ENCODE measurements at regions not wholly inside any gene's neighbourhood (a gene's known extent, or its start where the extent isn't known, plus 50 kb on each side); places are given as distances from the start of the nearest gene placed in this dataset.

GRCh38 chr10:128969551-128969950, 497.5 kb upstream of the MGMT start:
- Histone ChIP-seq H3K9ac (ENCODE audit: low read length) (no peak overlapping the region), H3K27me3 (ENCODE audit: low read length) (0 out of 2 replicates have a peak, but pooled peaks cover 4% of the 10 kb centered on the region), H3K4me3 (ENCODE audit: low read length) (no peak overlapping the region), H3K27ac (ENCODE audit: low read length) (no peak overlapping the region), H3K9me3 (ENCODE audit: low read length) (no peaks in the 10 kb centered on the region), H3F3A (ENCODE audit: low read length, unreplicated experiment) (no peaks in the 10 kb centered on the region), H3K36me3 (ENCODE audit: low read depth, low read length) (no peaks in the 10 kb centered on the region), H3K4me2 (ENCODE audit: low read length) (no peak overlapping the region), H4K20me1 (ENCODE audit: low read length) (no peaks in the 10 kb centered on the region), H3K9me2 (replicated peaks; ENCODE audit: low read length) (no peaks in the 10 kb centered on the region), H2AFZ (ENCODE audit: low read length) (no peak overlapping the region), H3K79me2 (ENCODE audit: low read length) (no peaks in the 10 kb centered on the region), H3K4me1 (ENCODE audit: insufficient read depth, low read length) (no peaks in the 10 kb centered on the region)
- POLR2A ChIA-PET (ENCODE audit: unreplicated experiment): no interaction called here
- intact Hi-C loops (cut with micrococcal nuclease): no loop called here
- TF ChIP-seq EZH2phosphoT487 (IDR thresholded peaks at IDR 0.05; ENCODE audit: borderline replicate concordance, low read length) (no peak), EZH2 (IDR thresholded peaks at IDR 0.05; ENCODE audit: low read length, unreplicated experiment) (no peak), CTCF (conservative IDR thresholded peaks at IDR 0.05; ENCODE audit: low read depth, low read length) (no peak)
- DNase-seq (no peak), ATAC-seq (no peak)
- CTCF ChIA-PET: no interaction called here
- BruUV-seq (replicated peaks): no TSS peak

DNA sequence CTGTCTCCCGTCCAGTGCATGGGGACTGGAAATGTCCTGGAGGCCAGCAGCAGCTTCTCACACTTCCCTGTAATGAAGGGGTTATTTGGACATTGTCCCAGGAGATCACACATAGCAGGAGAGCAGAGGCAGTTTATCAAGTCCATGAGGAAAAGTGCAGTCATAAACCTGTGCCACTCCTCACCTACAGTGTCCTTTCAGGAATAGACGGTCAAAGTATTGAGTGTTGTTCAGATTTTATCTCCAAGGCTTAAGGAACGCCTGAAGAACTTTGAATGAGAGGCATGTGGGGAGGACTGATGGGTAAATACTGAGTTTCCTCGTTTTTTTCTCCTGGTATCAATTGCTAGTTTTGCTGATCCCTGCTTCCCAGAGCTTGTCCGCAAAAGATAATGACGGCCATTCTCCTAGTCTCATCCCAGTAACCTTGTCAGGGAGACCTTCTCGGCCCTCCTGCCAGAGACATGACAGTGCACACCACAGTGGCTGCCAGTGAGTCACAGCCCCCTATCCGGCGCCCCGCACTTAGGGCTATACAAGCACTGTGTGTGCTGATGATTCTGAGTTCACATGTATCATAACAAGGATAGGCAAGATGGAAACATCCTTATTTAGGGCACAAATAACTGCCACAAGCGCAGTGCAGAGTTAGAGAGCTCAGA, 495.5 kb upstream of the MGMT start:
- Histone ChIP-seq H3K79me2 (ENCODE audit: low read length) (no peaks in the 10 kb centered on the region), H3K9me3 (ENCODE audit: low read length) (no peaks in the 10 kb centered on the region), H3K4me1 (ENCODE audit: insufficient read depth, low read length) (no peaks in the 10 kb centered on the region), H3F3A (ENCODE audit: low read length, unreplicated experiment) (no peaks in the 10 kb centered on the region), H3K4me2 (ENCODE audit: low read length) (no peak overlapping the region), H3K9me2 (replicated peaks; ENCODE audit: low read length) (no peaks in the 10 kb centered on the region), H2AFZ (ENCODE audit: low read length) (no peak overlapping the region), H3K27me3 (ENCODE audit: low read length) (0 out of 2 replicates have a peak, but pooled peaks cover 4% of the 10 kb centered on the region), H3K4me3 (ENCODE audit: low read length) (no peak overlapping the region), H3K36me3 (ENCODE audit: low read depth, low read length) (no peaks in the 10 kb centered on the region), H3K9ac (ENCODE audit: low read length) (no peak overlapping the region), H3K27ac (ENCODE audit: low read length) (no peak overlapping the region), H4K20me1 (ENCODE audit: low read length) (no peaks in the 10 kb centered on the region)
- TF ChIP-seq EZH2 (IDR thresholded peaks at IDR 0.05; ENCODE audit: low read length, unreplicated experiment): no peak
- TF ChIP-seq CTCF (conservative IDR thresholded peaks at IDR 0.05; ENCODE audit: low read depth, low read length): no peak
- TF ChIP-seq EZH2phosphoT487 (IDR thresholded peaks at IDR 0.05; ENCODE audit: borderline replicate concordance, low read length): no peak
- intact Hi-C loops (cut with micrococcal nuclease): no loop called here
- ChIA-PET CTCF (no interaction called here), POLR2A (ENCODE audit: unreplicated experiment) (no interaction called here)
- ATAC-seq (no peak), DNase-seq (no peak)
- no TSS peak for BruUV-seq (replicated peaks)

DNA sequence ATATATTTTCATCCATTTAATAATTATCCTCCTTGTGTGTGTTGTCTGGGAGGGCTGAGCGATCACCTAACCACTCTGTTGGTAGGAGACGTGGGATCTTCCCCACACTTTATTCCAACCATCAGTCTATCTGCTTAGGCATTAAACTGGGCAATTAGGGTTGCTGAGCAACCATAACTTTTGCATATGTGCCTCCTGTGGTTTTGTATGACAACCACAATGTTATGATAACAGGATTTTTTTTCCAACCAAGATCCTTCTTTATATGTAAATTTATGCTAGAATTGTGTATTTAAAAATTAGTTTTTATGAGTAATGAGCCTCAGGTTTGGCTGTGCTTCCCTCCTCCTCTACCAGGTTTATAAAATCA, 495.0 kb upstream of the MGMT start:
- H3K9me2 ChIP-seq (replicated peaks; ENCODE audit: low read length): no peaks in the 10 kb centered on the region
- BruUV-seq (replicated peaks): no TSS peak
- no peaks in the 10 kb centered on the region for H3K36me3 ChIP-seq (ENCODE audit: low read depth, low read length)
- no peaks in the 10 kb centered on the region for H3F3A ChIP-seq (ENCODE audit: low read length, unreplicated experiment)
- 0 out of 2 replicates have a peak, but pooled peaks cover 4% of the 10 kb centered on the region for H3K27me3 ChIP-seq (ENCODE audit: low read length)
- DNase-seq (no peak), ATAC-seq (no peak)
- H3K4me2 ChIP-seq (ENCODE audit: low read length): no peak overlapping the region
- H3K4me1 ChIP-seq (ENCODE audit: insufficient read depth, low read length): no peaks in the 10 kb centered on the region
- ChIA-PET POLR2A (ENCODE audit: unreplicated experiment) (no interaction called here), CTCF (no interaction called here)
- H2AFZ ChIP-seq (ENCODE audit: low read length): no peak overlapping the region
- H3K9ac ChIP-seq (ENCODE audit: low read length): no peak overlapping the region
- no peak overlapping the region for H3K4me3 ChIP-seq (ENCODE audit: low read length)
- H3K27ac ChIP-seq (ENCODE audit: low read length): no peak overlapping the region
- no peaks in the 10 kb centered on the region for H3K79me2 ChIP-seq (ENCODE audit: low read length)
- intact Hi-C loops (cut with micrococcal nuclease): no loop called here
- no peaks in the 10 kb centered on the region for H4K20me1 ChIP-seq (ENCODE audit: low read length)
- TF ChIP-seq CTCF (conservative IDR thresholded peaks at IDR 0.05; ENCODE audit: low read depth, low read length) (no peak), EZH2phosphoT487 (IDR thresholded peaks at IDR 0.05; ENCODE audit: borderline replicate concordance, low read length) (no peak), EZH2 (IDR thresholded peaks at IDR 0.05; ENCODE audit: low read length, unreplicated experiment) (no peak)
- H3K9me3 ChIP-seq (ENCODE audit: low read length): no peaks in the 10 kb centered on the region

Measured in PC-3 (cell line).